Astrocyte of the spinal cord (primary cell): ENCODE measurements at regions not wholly inside any gene's neighbourhood (a gene's known extent, or its start where the extent isn't known, plus 50 kb on each side); places are given as distances from the start of the nearest gene placed in this dataset.

Experiments
- DNase-seq: peaks from one replicate; pipeline ENCODE4 v3.0.0; 2011; ENCODE audit warnings: low read depth, low spot score
- H3K4me3 ChIP-seq: 2 replicates; pipeline ENCODE4 v1.5.1; 2011; ENCODE audit warnings: low read depth, mild to moderate bottlenecking, low read length, moderate library complexity
- CTCF ChIP-seq: IDR thresholded peaks from 2 replicates; pipeline ENCODE4 v1.5.1; 2012; ENCODE audit warnings: low read depth, mild to moderate bottlenecking, low read length, inconsistent platforms
- in situ Hi-C: cut with HindIII; loops from 2 replicates; pipeline ENCODE4 v1.10.0; 2017; ENCODE audit warnings: low sequenced_read_pairs

GRCh38 chr5:152297866-152298265 is 107.2 kb downstream of the NMUR2 start:
- in situ Hi-C loops = no loop called here
- H3K4me3 ChIP-seq = no peak overlapping the region
- DNase-seq = no peak
- TF ChIP-seq CTCF = no peak

- no peak overlapping the region for H3K4me3 ChIP-seq
- in situ Hi-C loops = no loop called here
- DNase-seq = no peak
- no peak for TF ChIP-seq CTCF
Observed at GRCh38 chr5:152293189-152293588, 111.9 kb downstream of the NMUR2 start.

GRCh38 chr5:152290181-152290580 is 114.9 kb downstream of the NMUR2 start:
- in situ Hi-C loops = no loop called here
- no peak for DNase-seq
- no peak overlapping the region for H3K4me3 ChIP-seq
- TF ChIP-seq CTCF = no peak

- in situ Hi-C loops = no loop called here
- TF ChIP-seq CTCF = no peak
- no peak overlapping the region for H3K4me3 ChIP-seq
- DNase-seq = no peak
Observed at GRCh38 chr5:152288917-152289595, 116.0 kb downstream of the NMUR2 start.

GRCh38 chr5:152288499-152288898 is 116.6 kb downstream of the NMUR2 start:
- TF ChIP-seq CTCF = no peak
- H3K4me3 ChIP-seq = no peak overlapping the region
- in situ Hi-C loops = no loop called here
- no peak for DNase-seq

GRCh38 chr5:152285764-152286163 is 119.3 kb downstream of the NMUR2 start:
- no peak for DNase-seq
- H3K4me3 ChIP-seq = no peak overlapping the region
- in situ Hi-C loops = no loop called here
- TF ChIP-seq CTCF = no peak
